ENCODE measurements at regions not wholly inside any gene's neighbourhood (a gene's known extent, or its start where the extent isn't known, plus 50 kb on each side); places are given as distances from the start of the nearest gene placed in this dataset.

- no peak for TF ChIP-seq CTCF (conservative IDR thresholded peaks at IDR 0.05 in 1 of 2, IDR thresholded peaks at IDR 0.05 in 1 of 2; ENCODE audit: extremely low read depth in 1 of 2, insufficient read depth in 1 of 2, low read depth in 1 of 2, low read length in 2 of 2)
- no peak for TF ChIP-seq EZH2 (IDR thresholded peaks at IDR 0.05; ENCODE audit: borderline replicate concordance, low read length)
These were observed 636.9 kb downstream of the ACTR3B start for GRCh38 chr7:153396475-153396874.
